GM12878 (cell line): ENCODE measurements at regions not wholly inside any gene's neighbourhood (a gene's known extent, or its start where the extent isn't known, plus 50 kb on each side); places are given as distances from the start of the nearest gene placed in this dataset.

Experiments used
- ATAC-seq: fragments of 200-7000 bp; cut with Tn5 transposase; 3 replicates; pipeline ENCODE4 v1.9.1; 2020; ENCODE audit warnings: mild to moderate bottlenecking, moderate library complexity
- BruUV-seq: library from RNA; stranded (reverse); fragments of 400-500 nt; replicated peaks from 2 replicates; lab custom pipeline; 2021; lab: Mats Ljungman, UMichigan
- CTCF ChIA-PET: fragments of 300-600 bp; sonication (Branson Sonifier 250); formaldehyde crosslinking; extraction: SDS; loops from one replicate; lab custom pipeline; 2021; ENCODE audit warnings: inconsistent platforms; lab: Yijun Ruan, JAX
- POLR2A ChIA-PET: fragments of 350-600 bp; formaldehyde crosslinking; extraction: SDS; loops from one replicate; lab custom pipeline; 2021; ENCODE audit warnings: inconsistent platforms; lab: Charles Lee
- RAD21 ChIA-PET: fragments of 300-600 bp; sonication (Branson Sonifier 250); formaldehyde crosslinking; loops from one replicate; lab custom pipeline; 2023; ENCODE audit warnings: antibody characterized with exemption; ENCODE audit not compliant: unreplicated experiment; lab: Charles Lee
- SMC1A ChIA-PET: fragments of 300-600 bp; sonication (Branson Sonifier 250); formaldehyde crosslinking; loops from one replicate; lab custom pipeline; 2023; ENCODE audit not compliant: unreplicated experiment, uncharacterized antibody; lab: Charles Lee
- DNase-seq: peaks from one replicate; pipeline ENCODE4 v3.0.0-alpha.2; 2011; ENCODE audit warnings: low read depth, low spot score
- FAIRE-seq: peaks from 3 replicates; lab custom pipeline; 2011; peaks lifted over from hg19 to GRCh38; lab: Jason Lieb, UNC
- H2AFZ ChIP-seq: 2 replicates; pipeline ENCODE4 v1.6.0; 2011; ENCODE audit warnings: low read depth, low read length, control low read depth; ENCODE audit not compliant: control insufficient read depth
- H3K27ac ChIP-seq: 2 replicates; pipeline ENCODE4 v1.5.1; 2011; ENCODE audit warnings: control low read depth; ENCODE audit not compliant: control insufficient read depth, insufficient read depth
- H3K27me3 ChIP-seq, 2 experiments: replicated peaks in 1 of 2; 2 replicates each; pipeline versions ENCODE4 v1.6.0 to v1.6.1; 2011; ENCODE audit warnings: low read length in 1 of 2; ENCODE audit not compliant: control insufficient read depth in 2 of 2, insufficient read depth in 2 of 2
- H3K36me3 ChIP-seq, 2 experiments: 2 replicates each; pipeline ENCODE4 v1.5.1; 2011; ENCODE audit warnings: low read length in 1 of 2; ENCODE audit not compliant: control insufficient read depth in 2 of 2, insufficient read depth in 2 of 2
- H3K4me1 ChIP-seq: 2 replicates; pipeline ENCODE4 v1.6.1; 2011; ENCODE audit warnings: mild to moderate bottlenecking, low read length, moderate library complexity, mixed read lengths; ENCODE audit not compliant: control insufficient read depth, insufficient read depth
- H3K4me2 ChIP-seq: 2 replicates; pipeline ENCODE4 v1.6.0; 2011; ENCODE audit warnings: control low read depth; ENCODE audit not compliant: control insufficient read depth, insufficient read depth
- H3K4me3 ChIP-seq: fragments of 200-600 bp; sonication (generic); 2 replicates; pipeline ENCODE4 v1.5.1; 2016
- H3K79me2 ChIP-seq: 2 replicates; pipeline ENCODE4 v1.6.0; 2011; ENCODE audit warnings: low read length; ENCODE audit not compliant: control insufficient read depth, insufficient read depth
- H3K9ac ChIP-seq: 2 replicates; pipeline ENCODE4 v1.8.0; 2011; ENCODE audit warnings: low read length, control low read depth, mixed read lengths; ENCODE audit not compliant: control insufficient read depth, insufficient read depth
- H3K9me3 ChIP-seq: replicated peaks from 3 replicates; pipeline ENCODE4 v1.5.1; 2011; ENCODE audit warnings: mild to moderate bottlenecking, low read length; ENCODE audit not compliant: control insufficient read depth, insufficient read depth
- H4K20me1 ChIP-seq: 2 replicates; pipeline ENCODE4 v1.6.0; 2011; ENCODE audit not compliant: control insufficient read depth, insufficient read depth
- ATF7 ChIP-seq: fragments of 450-650 bp; IDR thresholded peaks from 2 replicates; pipeline ENCODE4 v1.6.1; 2016; ENCODE audit warnings: low read depth, mild to moderate bottlenecking
- CREB1 ChIP-seq: IDR thresholded peaks from 2 replicates; pipeline ENCODE4 v1.6.1; 2012; ENCODE audit warnings: low read depth, mild to moderate bottlenecking, inconsistent platforms
- EP300 ChIP-seq, 2 experiments: fragments of 150-350 bp in 1 of 2; IDR thresholded peaks; 2 replicates each; pipeline ENCODE4 v1.6.1; 2011 to 2012; ENCODE audit warnings: low read depth in 2 of 2, low read length in 2 of 2, borderline replicate concordance in 1 of 2, improper control_type of control experiment in 1 of 2, inconsistent platforms in 1 of 2; ENCODE audit not compliant: control insufficient read depth in 1 of 2
- ETV6 ChIP-seq, 2 experiments: fragments of 450-650 bp in 1 of 2; IDR thresholded peaks in 1 of 2; conservative IDR thresholded peaks in 1 of 2; 2 replicates each; pipeline ENCODE4 v1.6.1; 2014; ENCODE audit warnings: antibody characterized with exemption in 1 of 2, borderline replicate concordance in 1 of 2, low read depth in 1 of 2, mild to moderate bottlenecking in 1 of 2, moderate library complexity in 1 of 2
- FOXM1 ChIP-seq: IDR thresholded peaks from 2 replicates; pipeline ENCODE4 v1.6.1; 2012; ENCODE audit warnings: low read depth, mild to moderate bottlenecking, inconsistent platforms, low read length, moderate library complexity
- HDAC2 ChIP-seq: fragments of 200-600 bp; sonication (generic); IDR thresholded peaks from 2 replicates; pipeline ENCODE4 v1.6.1; 2017
- MTA2 ChIP-seq: fragments of 450-650 bp; IDR thresholded peaks from 2 replicates; pipeline ENCODE4 v1.6.1; 2016; ENCODE audit warnings: low read depth, mild to moderate bottlenecking, moderate library complexity
- RCOR1 ChIP-seq: conservative IDR thresholded peaks from 2 replicates; pipeline ENCODE4 v1.6.1; 2012; ENCODE audit warnings: low read depth, low read length, improper control_type of control experiment
- RUNX3 ChIP-seq: IDR thresholded peaks from 2 replicates; pipeline ENCODE4 v1.6.1; 2012; ENCODE audit warnings: low read length, inconsistent platforms
- SREBF2 ChIP-seq: IDR thresholded peaks from 2 replicates; pipeline ENCODE4 v1.6.1; 2012; ENCODE audit warnings: mild to moderate bottlenecking, low read length
- TARDBP ChIP-seq: IDR thresholded peaks from 2 replicates; pipeline ENCODE4 v1.6.1; 2016; ENCODE audit warnings: borderline replicate concordance
- WGBS: methylation state at CpG from one replicate; pipeline ENCODE4 v1.1.6; 2016; ENCODE audit warnings: low lambda C conversion rate; ENCODE audit not compliant: insufficient replicate concordance, insufficient coverage; ENCODE audit errors: missing lambda C conversion rate; 5-methylcytosine and 5-hydroxymethylcytosine counted together
- in situ Hi-C: fragments of 300-500 bp; cut with MboI; formaldehyde crosslinking; loops from 9 replicates; pipeline ENCODE4 v1.14.3; 2018; ENCODE audit warnings: mixed read lengths
- intact Hi-C: fragments of 100-400 bp; cut with micrococcal nuclease; formaldehyde crosslinking; loops from one replicate; pipeline ENCODE4 v1.14.2; 2022; ENCODE audit not compliant: unreplicated experiment
- TF ChIP-seq, protein P1 (sequence below): fragments of 450-650 bp; IDR thresholded peaks from 2 replicates; pipeline ENCODE4 v1.6.1; 2018; ENCODE audit warnings: mild to moderate bottlenecking, low read depth, moderate library complexity; ENCODE audit not compliant: partially characterized antibody
- TF ChIP-seq, protein P2 (sequence below): IDR thresholded peaks from 2 replicates; pipeline ENCODE4 v1.6.1; 2012; ENCODE audit warnings: mild to moderate bottlenecking, low read depth, low read length

DNA sequence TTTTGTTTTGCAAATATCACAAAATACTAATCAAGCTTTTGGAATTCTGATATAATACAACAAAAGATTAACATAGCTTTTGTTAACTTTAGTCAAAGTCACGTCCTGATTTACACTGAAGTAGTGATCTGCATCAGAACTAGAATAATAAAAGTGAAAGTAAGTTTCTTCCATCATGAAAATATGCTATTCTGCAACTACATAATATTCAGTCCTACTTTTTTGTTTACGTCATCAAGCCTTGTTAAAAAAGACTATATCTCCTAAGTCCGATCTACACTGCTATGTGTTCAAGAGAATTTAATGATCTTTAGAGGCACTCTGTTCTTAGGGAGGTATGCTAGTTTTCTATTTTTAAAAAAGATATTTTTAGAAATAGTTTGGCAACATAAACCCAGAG lies 330.1 kb downstream of the ARPP21 start:
- no peak for DNase-seq
- Histone ChIP-seq H3K4me3 (no peak overlapping the region), H3K79me2 (no peaks in the 10 kb centered on the region), H3K9ac (no peak overlapping the region), H3K4me2 (no peak overlapping the region), H3K27ac (no peak overlapping the region), H3K36me3 (no peaks in the 10 kb centered on the region), H3K27me3 (no peaks in the 10 kb centered on the region), H2AFZ (no peak overlapping the region), H4K20me1 (no peaks in the 10 kb centered on the region), H3K9me3 (no peaks in the 10 kb centered on the region), H3K4me1 (no peaks in the 10 kb centered on the region)
- in situ Hi-C loops, result loop anchor here (5.0 kb wide), 1 partner anchor 728 kb away; no protein-coding TSS in a partner anchor
- CTCF ChIA-PET, result no interaction called here
- RAD21 ChIA-PET, result no interaction called here
- SMC1A ChIA-PET, result no interaction called here
- TF ChIP-seq RUNX3 (no peak), CREB1 (no peak), MTA2 (no peak), ATF7 (peak; percentile 30; the same call in 1 of the 2 replicates), TARDBP (no peak)
- TF ChIP-seq, protein P1, sequence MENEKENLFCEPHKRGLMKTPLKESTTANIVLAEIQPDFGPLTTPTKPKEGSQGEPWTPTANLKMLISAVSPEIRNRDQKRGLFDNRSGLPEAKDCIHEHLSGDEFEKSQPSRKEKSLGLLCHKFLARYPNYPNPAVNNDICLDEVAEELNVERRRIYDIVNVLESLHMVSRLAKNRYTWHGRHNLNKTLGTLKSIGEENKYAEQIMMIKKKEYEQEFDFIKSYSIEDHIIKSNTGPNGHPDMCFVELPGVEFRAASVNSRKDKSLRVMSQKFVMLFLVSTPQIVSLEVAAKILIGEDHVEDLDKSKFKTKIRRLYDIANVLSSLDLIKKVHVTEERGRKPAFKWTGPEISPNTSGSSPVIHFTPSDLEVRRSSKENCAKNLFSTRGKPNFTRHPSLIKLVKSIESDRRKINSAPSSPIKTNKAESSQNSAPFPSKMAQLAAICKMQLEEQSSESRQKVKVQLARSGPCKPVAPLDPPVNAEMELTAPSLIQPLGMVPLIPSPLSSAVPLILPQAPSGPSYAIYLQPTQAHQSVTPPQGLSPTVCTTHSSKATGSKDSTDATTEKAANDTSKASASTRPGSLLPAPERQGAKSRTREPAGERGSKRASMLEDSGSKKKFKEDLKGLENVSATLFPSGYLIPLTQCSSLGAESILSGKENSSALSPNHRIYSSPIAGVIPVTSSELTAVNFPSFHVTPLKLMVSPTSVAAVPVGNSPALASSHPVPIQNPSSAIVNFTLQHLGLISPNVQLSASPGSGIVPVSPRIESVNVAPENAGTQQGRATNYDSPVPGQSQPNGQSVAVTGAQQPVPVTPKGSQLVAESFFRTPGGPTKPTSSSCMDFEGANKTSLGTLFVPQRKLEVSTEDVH, result no peak
- no peak for ATAC-seq
- intact Hi-C loops, result loop anchor here (10.0 kb wide), 1 partner anchor 895 kb away; no protein-coding TSS in a partner anchor
- POLR2A ChIA-PET, result no interaction called here
- BruUV-seq, result no TSS peak
- 8% methylated on average over 3 of the region's 3 CpGs for WGBS
- no peak for FAIRE-seq

DNA sequence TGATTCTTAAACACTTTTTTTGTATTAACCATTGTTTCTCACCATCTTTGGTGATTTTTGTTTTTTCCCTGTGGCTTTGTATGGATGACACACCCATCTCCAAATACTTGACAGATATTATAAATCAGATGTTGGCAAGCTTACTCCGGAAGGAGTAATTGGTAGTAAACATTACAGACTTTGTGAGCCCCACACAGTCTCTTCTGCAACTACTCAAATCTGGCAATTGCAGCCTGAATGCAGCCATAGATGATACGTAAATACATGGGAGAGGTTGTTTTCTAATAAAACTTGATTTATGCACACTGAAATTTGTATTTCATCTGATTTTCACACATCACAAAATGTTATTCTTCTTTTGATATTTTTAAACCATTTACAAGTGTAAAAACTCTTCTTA lies 331.5 kb downstream of the ARPP21 start:
- CTCF ChIA-PET, result interaction anchor here (0.7 kb wide), 1 partner anchor 1285 kb away, joined by 4 read pairs; no protein-coding TSS in a partner anchor
- RAD21 ChIA-PET, result no interaction called here
- no peaks in the 10 kb centered on the region for H3K79me2 ChIP-seq
- H2AFZ ChIP-seq, result no peak overlapping the region
- H3K4me2 ChIP-seq, result no peak overlapping the region
- BruUV-seq, result no TSS peak
- SMC1A ChIA-PET, result no interaction called here
- no peak for ATAC-seq
- in situ Hi-C loops (no loop called here), intact Hi-C loops (no loop called here)
- no peak overlapping the region for H3K9ac ChIP-seq
- no peaks in the 10 kb centered on the region for H3K27me3 ChIP-seq
- no peaks in the 10 kb centered on the region for H4K20me1 ChIP-seq
- DNase-seq, result no peak
- H3K4me1 ChIP-seq, result no peaks in the 10 kb centered on the region
- FAIRE-seq, result no peak
- no peaks in the 10 kb centered on the region for H3K9me3 ChIP-seq
- 20% methylated on average over 2 of the region's 2 CpGs for WGBS
- H3K27ac ChIP-seq, result no peak overlapping the region
- no peak overlapping the region for H3K4me3 ChIP-seq
- no peaks in the 10 kb centered on the region for H3K36me3 ChIP-seq
- POLR2A ChIA-PET, result no interaction called here
- TF ChIP-seq SREBF2 (no peak), RCOR1 (no peak), FOXM1 (no peak), EP300 (IDR thresholded peaks at IDR 0.05; ENCODE audit: borderline replicate concordance in 1 of 2, control insufficient read depth in 1 of 2, low read depth in 2 of 2, low read length in 2 of 2) (no peak), HDAC2 (no peak), ETV6 (conservative IDR thresholded peaks at IDR 0.05 in 1 of 2, IDR thresholded peaks at IDR 0.05 in 1 of 2; ENCODE audit: borderline replicate concordance in 1 of 2, low read depth in 1 of 2) (no peak)
- TF ChIP-seq, protein P2, sequence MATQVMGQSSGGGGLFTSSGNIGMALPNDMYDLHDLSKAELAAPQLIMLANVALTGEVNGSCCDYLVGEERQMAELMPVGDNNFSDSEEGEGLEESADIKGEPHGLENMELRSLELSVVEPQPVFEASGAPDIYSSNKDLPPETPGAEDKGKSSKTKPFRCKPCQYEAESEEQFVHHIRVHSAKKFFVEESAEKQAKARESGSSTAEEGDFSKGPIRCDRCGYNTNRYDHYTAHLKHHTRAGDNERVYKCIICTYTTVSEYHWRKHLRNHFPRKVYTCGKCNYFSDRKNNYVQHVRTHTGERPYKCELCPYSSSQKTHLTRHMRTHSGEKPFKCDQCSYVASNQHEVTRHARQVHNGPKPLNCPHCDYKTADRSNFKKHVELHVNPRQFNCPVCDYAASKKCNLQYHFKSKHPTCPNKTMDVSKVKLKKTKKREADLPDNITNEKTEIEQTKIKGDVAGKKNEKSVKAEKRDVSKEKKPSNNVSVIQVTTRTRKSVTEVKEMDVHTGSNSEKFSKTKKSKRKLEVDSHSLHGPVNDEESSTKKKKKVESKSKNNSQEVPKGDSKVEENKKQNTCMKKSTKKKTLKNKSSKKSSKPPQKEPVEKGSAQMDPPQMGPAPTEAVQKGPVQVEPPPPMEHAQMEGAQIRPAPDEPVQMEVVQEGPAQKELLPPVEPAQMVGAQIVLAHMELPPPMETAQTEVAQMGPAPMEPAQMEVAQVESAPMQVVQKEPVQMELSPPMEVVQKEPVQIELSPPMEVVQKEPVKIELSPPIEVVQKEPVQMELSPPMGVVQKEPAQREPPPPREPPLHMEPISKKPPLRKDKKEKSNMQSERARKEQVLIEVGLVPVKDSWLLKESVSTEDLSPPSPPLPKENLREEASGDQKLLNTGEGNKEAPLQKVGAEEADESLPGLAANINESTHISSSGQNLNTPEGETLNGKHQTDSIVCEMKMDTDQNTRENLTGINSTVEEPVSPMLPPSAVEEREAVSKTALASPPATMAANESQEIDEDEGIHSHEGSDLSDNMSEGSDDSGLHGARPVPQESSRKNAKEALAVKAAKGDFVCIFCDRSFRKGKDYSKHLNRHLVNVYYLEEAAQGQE, result no peak
